PC-9 (cell line): ENCODE measurements at regions not wholly inside any gene's neighbourhood (a gene's known extent, or its start where the extent isn't known, plus 50 kb on each side); places are given as distances from the start of the nearest gene placed in this dataset.

Experiments
- EZH2 ChIP-seq: fragments of 200-600 bp; sonication (generic); IDR thresholded peaks from 2 replicates; pipeline ENCODE4 v1.8.0; 2017; ENCODE audit warnings: antibody characterized with exemption, low read depth
- TF ChIP-seq, protein P1 (sequence below): fragments of 200-600 bp; sonication (generic); conservative IDR thresholded peaks from 2 replicates; pipeline ENCODE4 v1.6.1; 2017; ENCODE audit warnings: mixed run types, antibody characterized with exemption, mild to moderate bottlenecking, moderate library complexity

DNA sequence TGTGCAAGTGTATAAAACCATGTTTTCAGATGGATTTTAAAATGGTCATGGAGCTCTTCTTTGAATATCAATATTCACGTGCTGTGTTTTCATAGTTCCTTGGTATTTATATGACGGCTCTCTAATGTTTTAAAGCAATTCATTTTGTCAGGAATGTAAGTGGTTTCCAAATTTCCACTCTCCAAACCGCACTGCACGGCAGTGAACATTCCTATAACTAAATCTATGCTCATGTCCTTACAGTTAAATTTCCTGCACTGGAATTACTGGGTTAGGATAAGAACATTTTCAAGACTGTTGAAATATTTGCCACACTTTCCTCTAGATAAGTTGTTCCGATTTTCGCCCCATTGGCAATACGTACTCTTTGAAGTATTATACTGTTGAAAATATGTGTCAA is 398.9 kb downstream of the PMP22 start:
- TF ChIP-seq, protein P1, sequence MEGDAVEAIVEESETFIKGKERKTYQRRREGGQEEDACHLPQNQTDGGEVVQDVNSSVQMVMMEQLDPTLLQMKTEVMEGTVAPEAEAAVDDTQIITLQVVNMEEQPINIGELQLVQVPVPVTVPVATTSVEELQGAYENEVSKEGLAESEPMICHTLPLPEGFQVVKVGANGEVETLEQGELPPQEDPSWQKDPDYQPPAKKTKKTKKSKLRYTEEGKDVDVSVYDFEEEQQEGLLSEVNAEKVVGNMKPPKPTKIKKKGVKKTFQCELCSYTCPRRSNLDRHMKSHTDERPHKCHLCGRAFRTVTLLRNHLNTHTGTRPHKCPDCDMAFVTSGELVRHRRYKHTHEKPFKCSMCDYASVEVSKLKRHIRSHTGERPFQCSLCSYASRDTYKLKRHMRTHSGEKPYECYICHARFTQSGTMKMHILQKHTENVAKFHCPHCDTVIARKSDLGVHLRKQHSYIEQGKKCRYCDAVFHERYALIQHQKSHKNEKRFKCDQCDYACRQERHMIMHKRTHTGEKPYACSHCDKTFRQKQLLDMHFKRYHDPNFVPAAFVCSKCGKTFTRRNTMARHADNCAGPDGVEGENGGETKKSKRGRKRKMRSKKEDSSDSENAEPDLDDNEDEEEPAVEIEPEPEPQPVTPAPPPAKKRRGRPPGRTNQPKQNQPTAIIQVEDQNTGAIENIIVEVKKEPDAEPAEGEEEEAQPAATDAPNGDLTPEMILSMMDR: no peak
- TF ChIP-seq EZH2: no peak
